CD14-positive monocyte (primary cell): ENCODE measurements at regions not wholly inside any gene's neighbourhood (a gene's known extent, or its start where the extent isn't known, plus 50 kb on each side); places are given as distances from the start of the nearest gene placed in this dataset.

Experiments used
- DNase-seq, 3 donors: peaks; one replicate each; pipeline ENCODE4 v3.0.0-alpha.2; 2011 to 2022
- H2AFZ ChIP-seq: 2 replicates; pipeline ENCODE4 v1.6.0; 2012; ENCODE audit warnings: mild to moderate bottlenecking, low read depth, low read length, inconsistent platforms; ENCODE audit not compliant: insufficient read depth, poor library complexity, severe bottlenecking
- H3K27ac ChIP-seq, 2 donors: 1 replicate in 1 of 2; 2 replicates in 1 of 2; pipeline ENCODE4 v1.5.1; 2012 to 2013; ENCODE audit warnings: low read length in 2 of 2, control low read depth in 1 of 2, inconsistent platforms in 1 of 2, low read depth in 1 of 2, mild to moderate bottlenecking in 1 of 2
- H3K27me3 ChIP-seq, 2 donors: one replicate each; pipeline versions ENCODE4 v1.6.0 to v1.6.1; 2011 to 2013; ENCODE audit warnings: low read length in 2 of 2; ENCODE audit not compliant: control insufficient read depth in 2 of 2, insufficient read depth in 2 of 2
- H3K36me3 ChIP-seq, 2 donors: replicated peaks in 1 of 2; 1 replicate in 1 of 2; 2 replicates in 1 of 2; pipeline versions ENCODE4 v1.5.1 to v1.6.1; 2012 to 2013; ENCODE audit warnings: low read length in 2 of 2, control low read depth in 1 of 2, inconsistent platforms in 1 of 2, mild to moderate bottlenecking in 1 of 2; ENCODE audit not compliant: insufficient read depth in 2 of 2, control insufficient read depth in 1 of 2
- H3K4me1 ChIP-seq, 2 donors: 1 replicate in 1 of 2; 2 replicates in 1 of 2; pipeline versions ENCODE4 v1.5.1 to v1.6.1; 2012 to 2013; ENCODE audit warnings: low read length in 2 of 2, control low read depth in 1 of 2, inconsistent platforms in 1 of 2, mild to moderate bottlenecking in 1 of 2, moderate library complexity in 1 of 2; ENCODE audit not compliant: insufficient read depth in 2 of 2, control insufficient read depth in 1 of 2
- H3K4me2 ChIP-seq: replicated peaks from 2 replicates; pipeline ENCODE3; 2012; ENCODE audit warnings: low read length, moderate library complexity, mild to moderate bottlenecking; ENCODE audit not compliant: poor library complexity, severe bottlenecking; ENCODE audit errors: extremely low read depth
- H3K4me3 ChIP-seq, 3 experiments: fragments of 200-600 bp in 1 of 3; sonication (generic) in 1 of 3; replicated peaks in 1 of 3; 1 replicate in 2 of 3; 2 replicates in 1 of 3; pipeline ENCODE4 v1.5.1; 2011 to 2013; ENCODE audit warnings: low read length in 3 of 3, mild to moderate bottlenecking in 3 of 3, control low read depth in 2 of 3, low read depth in 2 of 3, inconsistent platforms in 1 of 3, moderate library complexity in 1 of 3
- H3K79me2 ChIP-seq: 2 replicates; pipeline ENCODE4 v1.6.0; 2012; ENCODE audit warnings: mild to moderate bottlenecking, control low read depth, inconsistent platforms, low read length, moderate library complexity; ENCODE audit not compliant: insufficient read depth
- H3K9ac ChIP-seq: 2 replicates; pipeline ENCODE4 v1.6.0; 2017; ENCODE audit warnings: low read length, mild to moderate bottlenecking; ENCODE audit not compliant: insufficient read depth, poor library complexity, severe bottlenecking
- H3K9me3 ChIP-seq, 2 donors: replicated peaks in 1 of 2; 1 replicate in 1 of 2; 2 replicates in 1 of 2; pipeline versions ENCODE4 v1.5.1 to v1.6.1; 2012 to 2013; ENCODE audit warnings: low read length in 2 of 2, control low read depth in 1 of 2; ENCODE audit not compliant: control insufficient read depth in 1 of 2, insufficient read depth in 1 of 2
- H4K20me1 ChIP-seq: 2 replicates; pipeline ENCODE4 v1.6.0; 2012; ENCODE audit warnings: mild to moderate bottlenecking, low read length, control low read depth, moderate library complexity; ENCODE audit not compliant: insufficient read depth
- H3K27ac Mint-ChIP-seq, 7 donors: one replicate each; pipeline ENCODE4 v1.8.0; 2020; ENCODE audit warnings: mild to moderate bottlenecking in 7 of 7, mixed read lengths in 7 of 7, moderate library complexity in 6 of 7, inconsistent platforms in 2 of 7
- H3K27me3 Mint-ChIP-seq, 3 donors: one replicate each; pipeline ENCODE4 v1.8.0; 2021 to 2022; ENCODE audit warnings: low read depth in 3 of 3, mild to moderate bottlenecking in 3 of 3, mixed read lengths in 3 of 3, moderate library complexity in 3 of 3, inconsistent platforms in 1 of 3
- H3K36me3 Mint-ChIP-seq, 2 donors: one replicate each; pipeline ENCODE4 v1.8.0; 2020; ENCODE audit warnings: mixed read lengths in 2 of 2, inconsistent platforms in 1 of 2, mild to moderate bottlenecking in 1 of 2
- H3K4me1 Mint-ChIP-seq: one replicate; pipeline ENCODE4 v1.8.0; 2020; ENCODE audit warnings: mild to moderate bottlenecking, mixed read lengths
- H3K4me3 Mint-ChIP-seq, 2 donors: one replicate each; pipeline ENCODE4 v1.8.0; 2020; ENCODE audit warnings: mild to moderate bottlenecking in 2 of 2, mixed read lengths in 2 of 2, moderate library complexity in 1 of 2
- H3K9me3 Mint-ChIP-seq, 7 donors: one replicate each; pipeline ENCODE4 v1.8.0; 2020 to 2022; ENCODE audit warnings: mixed read lengths in 7 of 7, mild to moderate bottlenecking in 6 of 7, moderate library complexity in 6 of 7, inconsistent platforms in 2 of 7
- WGBS: methylation state at CpG from one replicate; pipeline ENCODE4 v1.1.5; 2013; ENCODE audit warnings: missing lambda C conversion rate; ENCODE audit not compliant: insufficient coverage; 5-methylcytosine and 5-hydroxymethylcytosine counted together
- intact Hi-C, 2 donors: fragments of 100-400 bp; cut with micrococcal nuclease; formaldehyde crosslinking; loops; one replicate each; pipeline versions ENCODE4 v1.15.0 to v1.15.1; 2023
- TF ChIP-seq, protein P1 (sequence below): fragments of 200-600 bp; IDR thresholded peaks from one replicate; pipeline ENCODE4 v1.8.0; 2022; ENCODE audit warnings: antibody characterized with exemption, mild to moderate bottlenecking

DNA sequence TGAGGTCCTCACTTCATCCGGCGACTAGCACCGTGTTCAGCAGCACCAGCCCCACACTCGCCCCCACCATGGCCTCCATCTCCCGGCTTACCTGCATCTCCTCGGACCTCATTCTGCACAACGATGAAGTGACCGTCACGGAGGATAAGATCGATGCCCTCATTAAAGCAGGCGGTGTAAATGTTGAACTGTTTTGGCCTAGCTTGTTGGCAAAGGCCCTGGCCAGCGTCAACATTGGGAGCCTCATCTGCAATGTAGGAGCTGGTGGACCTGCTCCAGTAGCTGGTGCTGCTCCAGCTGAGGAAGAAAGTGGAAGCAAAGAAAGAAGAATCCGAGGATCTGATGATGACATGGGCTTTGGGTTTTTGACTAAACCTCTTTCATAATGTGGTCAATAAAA lies 70.5 kb upstream of the MYCN start:
- TF ChIP-seq, protein P1, sequence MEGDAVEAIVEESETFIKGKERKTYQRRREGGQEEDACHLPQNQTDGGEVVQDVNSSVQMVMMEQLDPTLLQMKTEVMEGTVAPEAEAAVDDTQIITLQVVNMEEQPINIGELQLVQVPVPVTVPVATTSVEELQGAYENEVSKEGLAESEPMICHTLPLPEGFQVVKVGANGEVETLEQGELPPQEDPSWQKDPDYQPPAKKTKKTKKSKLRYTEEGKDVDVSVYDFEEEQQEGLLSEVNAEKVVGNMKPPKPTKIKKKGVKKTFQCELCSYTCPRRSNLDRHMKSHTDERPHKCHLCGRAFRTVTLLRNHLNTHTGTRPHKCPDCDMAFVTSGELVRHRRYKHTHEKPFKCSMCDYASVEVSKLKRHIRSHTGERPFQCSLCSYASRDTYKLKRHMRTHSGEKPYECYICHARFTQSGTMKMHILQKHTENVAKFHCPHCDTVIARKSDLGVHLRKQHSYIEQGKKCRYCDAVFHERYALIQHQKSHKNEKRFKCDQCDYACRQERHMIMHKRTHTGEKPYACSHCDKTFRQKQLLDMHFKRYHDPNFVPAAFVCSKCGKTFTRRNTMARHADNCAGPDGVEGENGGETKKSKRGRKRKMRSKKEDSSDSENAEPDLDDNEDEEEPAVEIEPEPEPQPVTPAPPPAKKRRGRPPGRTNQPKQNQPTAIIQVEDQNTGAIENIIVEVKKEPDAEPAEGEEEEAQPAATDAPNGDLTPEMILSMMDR: no peak
- no peak for DNase-seq
- Mint-ChIP-seq H3K27ac (no peak overlapping the region), H3K36me3 (no peaks in the 10 kb centered on the region), H3K9me3 (peaks cover 6 to 26% (median 9%) of the 10 kb centered on the region in 7 donors), H3K27me3 (peaks cover 0 to 3% (median 2%) of the 10 kb centered on the region in 3 donors), H3K4me3 (no peak overlapping the region), H3K4me1 (no peaks in the 10 kb centered on the region)
- WGBS: 96% methylated on average over 12 of the region's 13 CpGs
- intact Hi-C loops: no loop called here
- Histone ChIP-seq H3K79me2 (no peaks in the 10 kb centered on the region), H3K27me3 (no peaks in the 10 kb centered on the region), H3K4me3 (no peak overlapping the region), H3K9me3 (peaks cover 7 to 10% of the 10 kb centered on the region in 2 donors), H3K36me3 (no peaks in the 10 kb centered on the region), H3K9ac (no peak overlapping the region), H4K20me1 (no peaks in the 10 kb centered on the region), H3K4me2 (no peak overlapping the region), H3K4me1 (no peaks in the 10 kb centered on the region), H3K27ac (no peak overlapping the region), H2AFZ (no peak overlapping the region)

DNA sequence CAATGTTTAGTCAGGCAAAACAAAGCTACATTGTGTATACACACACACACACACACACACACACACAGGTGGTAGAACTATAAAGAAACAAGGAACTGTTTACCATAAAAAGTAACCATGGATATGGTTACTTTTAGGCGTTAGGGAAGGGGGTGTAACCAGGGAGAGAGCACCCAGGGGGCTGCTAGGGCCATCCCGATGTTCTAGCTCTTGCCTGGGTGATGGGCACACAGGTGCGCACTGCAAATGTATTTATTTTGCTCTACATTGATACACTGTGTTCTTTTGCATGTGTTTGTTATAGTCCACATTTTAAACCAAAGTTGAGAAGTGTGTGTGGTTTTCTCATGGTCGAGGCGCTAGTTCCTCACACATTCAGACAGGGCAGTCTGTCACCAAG lies 69.8 kb upstream of the MYCN start:
- Mint-ChIP-seq H3K36me3 (no peaks in the 10 kb centered on the region), H3K4me3 (no peak overlapping the region), H3K4me1 (no peaks in the 10 kb centered on the region), H3K27ac (no peak overlapping the region), H3K27me3 (peaks cover 0 to 4% (median 2%) of the 10 kb centered on the region in 3 donors), H3K9me3 (peaks cover 6 to 26% (median 10%) of the 10 kb centered on the region in 7 donors)
- 100% methylated on average over 2 of the region's 5 CpGs for WGBS
- Histone ChIP-seq H2AFZ (no peak overlapping the region), H3K9me3 (peaks cover 7 to 10% of the 10 kb centered on the region in 2 donors), H4K20me1 (no peaks in the 10 kb centered on the region), H3K4me3 (no peak overlapping the region), H3K4me1 (no peaks in the 10 kb centered on the region), H3K27ac (no peak overlapping the region), H3K4me2 (no peak overlapping the region), H3K9ac (no peak overlapping the region), H3K27me3 (no peaks in the 10 kb centered on the region), H3K79me2 (no peaks in the 10 kb centered on the region), H3K36me3 (no peaks in the 10 kb centered on the region)
- TF ChIP-seq, protein P1: no peak
- intact Hi-C loops: no loop called here
- no peak for DNase-seq
